ENCODE measurements at regions not wholly inside any gene's neighbourhood (a gene's known extent, or its start where the extent isn't known, plus 50 kb on each side); places are given as distances from the start of the nearest gene placed in this dataset.

- TF ChIP-seq, protein P1, sequence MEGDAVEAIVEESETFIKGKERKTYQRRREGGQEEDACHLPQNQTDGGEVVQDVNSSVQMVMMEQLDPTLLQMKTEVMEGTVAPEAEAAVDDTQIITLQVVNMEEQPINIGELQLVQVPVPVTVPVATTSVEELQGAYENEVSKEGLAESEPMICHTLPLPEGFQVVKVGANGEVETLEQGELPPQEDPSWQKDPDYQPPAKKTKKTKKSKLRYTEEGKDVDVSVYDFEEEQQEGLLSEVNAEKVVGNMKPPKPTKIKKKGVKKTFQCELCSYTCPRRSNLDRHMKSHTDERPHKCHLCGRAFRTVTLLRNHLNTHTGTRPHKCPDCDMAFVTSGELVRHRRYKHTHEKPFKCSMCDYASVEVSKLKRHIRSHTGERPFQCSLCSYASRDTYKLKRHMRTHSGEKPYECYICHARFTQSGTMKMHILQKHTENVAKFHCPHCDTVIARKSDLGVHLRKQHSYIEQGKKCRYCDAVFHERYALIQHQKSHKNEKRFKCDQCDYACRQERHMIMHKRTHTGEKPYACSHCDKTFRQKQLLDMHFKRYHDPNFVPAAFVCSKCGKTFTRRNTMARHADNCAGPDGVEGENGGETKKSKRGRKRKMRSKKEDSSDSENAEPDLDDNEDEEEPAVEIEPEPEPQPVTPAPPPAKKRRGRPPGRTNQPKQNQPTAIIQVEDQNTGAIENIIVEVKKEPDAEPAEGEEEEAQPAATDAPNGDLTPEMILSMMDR (IDR thresholded peaks at IDR 0.05; ENCODE audit: unreplicated experiment): no peak
- DNase-seq (ENCODE audit: low spot score, unreplicated experiment): no peak
- Mint-ChIP-seq H3K27ac (no peak overlapping the region), H3K4me3 (ENCODE audit: low read depth) (no peak overlapping the region), H3K27me3 (no peaks in the 10 kb centered on the region), H3K36me3 (ENCODE audit: insufficient read depth) (no peaks in the 10 kb centered on the region), H3K4me1 (ENCODE audit: low read depth) (no peaks in the 10 kb centered on the region), H3K9me3 (ENCODE audit: low read depth) (peaks cover 10% of the 10 kb centered on the region)
These were observed 130.8 kb downstream of the MAFB start for GRCh38 chr20:40558212-40558611.

- TF ChIP-seq, protein P1 (IDR thresholded peaks at IDR 0.05; ENCODE audit: unreplicated experiment): no peak
- H3K4me1 Mint-ChIP-seq (ENCODE audit: low read depth): no peaks in the 10 kb centered on the region
- peaks cover 10% of the 10 kb centered on the region for H3K9me3 Mint-ChIP-seq (ENCODE audit: low read depth)
- DNase-seq (ENCODE audit: low spot score, unreplicated experiment): no peak
- H3K27ac Mint-ChIP-seq: no peak overlapping the region
- H3K27me3 Mint-ChIP-seq: peaks cover 6% of the 10 kb centered on the region
- H3K36me3 Mint-ChIP-seq (ENCODE audit: insufficient read depth): no peaks in the 10 kb centered on the region
- H3K4me3 Mint-ChIP-seq (ENCODE audit: low read depth): no peak overlapping the region
These were observed 137.9 kb downstream of the MAFB start for GRCh38 chr20:40551125-40551530.

DNA sequence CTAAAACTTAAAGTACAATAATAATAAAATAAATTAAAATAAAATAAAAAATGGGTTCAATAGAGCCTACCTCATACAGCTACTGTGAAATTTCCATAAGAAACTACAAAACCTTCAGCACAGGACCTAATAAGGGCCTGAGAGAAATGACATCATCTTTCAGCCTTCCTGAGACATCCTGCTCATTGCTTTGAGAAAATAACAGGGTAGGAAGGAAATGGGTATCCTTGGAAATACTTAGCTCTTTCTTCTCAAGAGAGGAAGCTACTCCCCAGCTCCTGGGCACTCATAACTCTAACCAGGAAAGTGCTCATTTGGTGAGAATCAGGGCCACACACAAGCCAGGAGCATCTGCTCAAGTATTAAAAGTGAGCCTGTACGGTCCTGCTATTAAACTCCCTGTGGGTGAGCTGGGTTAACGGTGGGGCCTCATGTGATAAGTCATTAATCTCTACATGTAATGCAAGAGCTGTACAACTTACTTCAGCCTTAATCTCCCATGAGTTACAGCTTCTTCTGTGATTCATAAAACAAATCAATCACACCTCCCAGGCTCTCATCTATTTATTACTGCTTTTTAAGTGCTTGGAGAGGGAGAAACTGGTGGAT, 141.4 kb downstream of the MAFB start:
- no peak overlapping the region for H3K4me3 Mint-ChIP-seq (ENCODE audit: low read depth)
- no peaks in the 10 kb centered on the region for H3K4me1 Mint-ChIP-seq (ENCODE audit: low read depth)
- peaks cover 13% of the 10 kb centered on the region for H3K27me3 Mint-ChIP-seq
- no peak for DNase-seq (ENCODE audit: low spot score, unreplicated experiment)
- H3K9me3 Mint-ChIP-seq (ENCODE audit: low read depth): no peaks in the 10 kb centered on the region
- H3K27ac Mint-ChIP-seq: no peak overlapping the region
- H3K36me3 Mint-ChIP-seq (ENCODE audit: insufficient read depth): no peaks in the 10 kb centered on the region
- TF ChIP-seq, protein P1 (IDR thresholded peaks at IDR 0.05; ENCODE audit: unreplicated experiment): no peak

DNA sequence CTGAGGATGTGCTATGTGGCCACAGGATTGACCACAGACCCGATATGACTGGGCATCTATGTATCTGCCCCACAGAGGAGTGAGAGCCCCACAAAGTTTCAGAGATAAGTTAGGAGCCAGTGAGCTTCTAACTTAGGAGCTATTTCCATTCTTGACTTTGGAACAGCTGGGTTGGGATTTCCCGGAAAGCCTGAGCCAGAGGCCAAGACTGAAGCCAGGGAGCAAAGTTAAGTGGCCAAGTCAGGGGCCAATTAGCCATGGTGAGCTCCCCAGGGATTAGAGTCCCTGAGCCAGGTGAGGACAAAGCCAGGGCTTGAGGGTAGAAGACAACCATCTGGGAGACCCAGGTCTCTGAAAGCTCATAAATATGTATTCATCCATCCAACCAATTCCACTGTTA, 143.6 kb downstream of the MAFB start:
- H3K4me3 Mint-ChIP-seq (ENCODE audit: low read depth): no peak overlapping the region
- no peaks in the 10 kb centered on the region for H3K9me3 Mint-ChIP-seq (ENCODE audit: low read depth)

DNA sequence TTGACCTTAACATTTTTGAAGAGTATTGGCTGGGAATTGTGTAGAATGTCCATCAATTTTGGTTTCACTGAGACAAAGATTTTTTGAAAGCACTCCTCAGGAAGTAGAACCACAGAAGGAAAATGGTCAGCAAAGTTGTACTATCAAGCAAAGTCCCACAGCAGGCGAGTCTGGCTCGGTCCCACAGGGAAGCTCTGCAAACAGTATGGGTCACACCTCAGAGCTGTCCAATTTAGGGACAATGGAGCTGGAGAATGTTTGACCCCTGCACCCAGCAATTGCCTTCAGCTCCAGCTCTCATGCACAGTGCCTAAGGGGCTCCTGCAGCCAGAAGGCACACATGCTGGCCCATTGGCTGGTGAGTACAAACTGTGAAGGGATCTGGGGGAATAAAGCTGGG, 147.0 kb downstream of the MAFB start:
- no peaks in the 10 kb centered on the region for H3K36me3 Mint-ChIP-seq (ENCODE audit: insufficient read depth)
- no peak overlapping the region for H3K4me3 Mint-ChIP-seq (ENCODE audit: low read depth)
- no peak overlapping the region for H3K27ac Mint-ChIP-seq
- DNase-seq (ENCODE audit: low spot score, unreplicated experiment): no peak
- H3K9me3 Mint-ChIP-seq (ENCODE audit: low read depth): no peaks in the 10 kb centered on the region
- TF ChIP-seq, protein P1 (IDR thresholded peaks at IDR 0.05; ENCODE audit: unreplicated experiment): no peak
- H3K27me3 Mint-ChIP-seq: peaks cover 13% of the 10 kb centered on the region
- peaks cover 4% of the 10 kb centered on the region for H3K4me1 Mint-ChIP-seq (ENCODE audit: low read depth)

More for the DNA sequence above, 143.6 kb downstream of the MAFB start:
- Mint-ChIP-seq H3K4me1 (ENCODE audit: low read depth) (no peaks in the 10 kb centered on the region), H3K36me3 (ENCODE audit: insufficient read depth) (no peaks in the 10 kb centered on the region), H3K27me3 (peaks cover 13% of the 10 kb centered on the region), H3K27ac (no peak overlapping the region)
- no peak for DNase-seq (ENCODE audit: low spot score, unreplicated experiment)
- TF ChIP-seq, protein P1 (IDR thresholded peaks at IDR 0.05; ENCODE audit: unreplicated experiment): no peak

Measured in progenitor cell of endocrine pancreas (in vitro differentiated cells).